Astrocyte (in vitro differentiated cells and primary cell): ENCODE measurements at regions not wholly inside any gene's neighbourhood (a gene's known extent, or its start where the extent isn't known, plus 50 kb on each side); places are given as distances from the start of the nearest gene placed in this dataset.

ENCODE experiments used
- DNase-seq: peaks from one replicate; pipeline ENCODE4 v3.0.0-alpha.2; 2010; ENCODE audit warnings: low read depth
- FAIRE-seq: peaks from 2 replicates; lab custom pipeline; 2011; peaks lifted over from hg19 to GRCh38; lab: Jason Lieb, UNC
- H2AFZ ChIP-seq: 2 replicates; pipeline ENCODE4 v1.6.0; 2012; ENCODE audit warnings: low read depth, low read length, inconsistent platforms
- H3K27ac ChIP-seq: 2 replicates; pipeline ENCODE4 v1.5.1; 2011; ENCODE audit warnings: low read depth, low read length, inconsistent platforms
- H3K27me3 ChIP-seq: 2 replicates; pipeline ENCODE4 v1.6.0; 2011; ENCODE audit warnings: low read length, inconsistent platforms; ENCODE audit not compliant: insufficient read depth
- H3K36me3 ChIP-seq: 2 replicates; pipeline ENCODE4 v1.5.1; 2011; ENCODE audit warnings: low read length, inconsistent platforms; ENCODE audit not compliant: insufficient read depth
- H3K4me1 ChIP-seq: 2 replicates; pipeline ENCODE4 v1.5.1; 2011; ENCODE audit warnings: low read length, inconsistent platforms; ENCODE audit not compliant: insufficient read depth
- H3K4me2 ChIP-seq: 2 replicates; pipeline ENCODE4 v1.6.0; 2012; ENCODE audit warnings: low read length, inconsistent platforms
- H3K4me3 ChIP-seq: 2 replicates; pipeline ENCODE4 v1.5.1; 2011; ENCODE audit warnings: low read depth, mild to moderate bottlenecking, low read length, inconsistent platforms; ENCODE audit not compliant: insufficient read depth
- H3K79me2 ChIP-seq: 2 replicates; pipeline ENCODE4 v1.6.0; 2012; ENCODE audit warnings: mild to moderate bottlenecking, low read length, inconsistent platforms; ENCODE audit not compliant: insufficient read depth
- H3K9ac ChIP-seq: 2 replicates; pipeline ENCODE4 v1.6.0; 2012; ENCODE audit warnings: mild to moderate bottlenecking, low read length, inconsistent platforms
- H3K9me3 ChIP-seq: 2 replicates; pipeline ENCODE4 v1.5.1; 2012; ENCODE audit warnings: low read depth, mild to moderate bottlenecking, low read length, inconsistent platforms; ENCODE audit not compliant: insufficient read depth
- H4K20me1 ChIP-seq: 2 replicates; pipeline ENCODE4 v1.6.0; 2012; ENCODE audit warnings: low read length, inconsistent platforms; ENCODE audit not compliant: insufficient read depth
- H3K27ac Mint-ChIP-seq: one replicate; pipeline ENCODE4 v1.8.0; 2021; ENCODE audit warnings: mild to moderate bottlenecking, mixed read lengths; ENCODE audit not compliant: unreplicated experiment
- H3K27me3 Mint-ChIP-seq: one replicate; pipeline ENCODE4 v1.8.0; 2021; ENCODE audit warnings: low read depth, mixed read lengths; ENCODE audit not compliant: unreplicated experiment
- H3K36me3 Mint-ChIP-seq: one replicate; pipeline ENCODE4 v1.8.0; 2021; ENCODE audit warnings: low read depth, mixed read lengths; ENCODE audit not compliant: unreplicated experiment
- H3K4me1 Mint-ChIP-seq: one replicate; pipeline ENCODE4 v1.8.0; 2021; ENCODE audit warnings: low read depth, mixed read lengths; ENCODE audit not compliant: unreplicated experiment
- H3K4me3 Mint-ChIP-seq: one replicate; pipeline ENCODE4 v1.8.0; 2021; ENCODE audit warnings: mild to moderate bottlenecking, moderate library complexity, mixed read lengths; ENCODE audit not compliant: unreplicated experiment
- H3K9me3 Mint-ChIP-seq: one replicate; pipeline ENCODE4 v1.8.0; 2021; ENCODE audit warnings: mild to moderate bottlenecking, mixed read lengths; ENCODE audit not compliant: unreplicated experiment
- EZH2 ChIP-seq: IDR thresholded peaks from 2 replicates; pipeline ENCODE4 v1.6.1; 2012; ENCODE audit warnings: mild to moderate bottlenecking, low read length, inconsistent platforms; ENCODE audit not compliant: insufficient read depth
- TF ChIP-seq, protein P1 (sequence below): IDR thresholded peaks from 2 replicates; pipeline ENCODE4 v1.5.1; 2011; ENCODE audit warnings: low read depth, mild to moderate bottlenecking, inconsistent platforms, low read length, moderate library complexity; ENCODE audit not compliant: insufficient read depth

- peak; percentile 25 for DNase-seq
- peak; percentile 47 for FAIRE-seq
- H3K4me1 Mint-ChIP-seq: peaks cover 23% of the 10 kb centered on the region
These were observed 228.7 kb upstream of the ANKRD50 start for GRCh38 chr4:124941267-124941666.

DNA sequence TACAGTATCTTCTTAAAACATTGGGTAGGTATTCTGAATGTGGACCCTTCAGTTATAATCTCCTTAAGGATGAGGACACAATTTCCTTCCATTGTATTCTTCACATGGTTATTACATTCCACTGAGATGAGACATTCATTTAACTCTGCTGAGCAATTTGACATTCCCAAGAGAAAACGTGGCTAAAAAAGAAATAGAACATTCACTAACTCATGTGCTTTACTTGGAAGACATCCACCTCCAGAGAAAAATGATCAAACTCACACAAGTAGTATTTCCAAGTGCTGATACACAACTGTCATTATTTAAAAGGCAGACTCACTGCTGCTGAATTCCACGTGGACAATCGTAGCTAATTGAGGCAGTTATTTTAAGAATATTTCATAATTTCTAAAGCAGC lies 227.9 kb upstream of the ANKRD50 start:
- DNase-seq: peak; percentile 99
- H3K9me3 ChIP-seq: no peaks in the 10 kb centered on the region
- Mint-ChIP-seq H3K27ac (peak overlapping the region; percentile 97), H3K36me3 (no peaks in the 10 kb centered on the region), H3K9me3 (no peaks in the 10 kb centered on the region), H3K27me3 (no peaks in the 10 kb centered on the region), H3K4me1 (peaks cover 23% of the 10 kb centered on the region), H3K4me3 (no peak overlapping the region)
- peaks cover 22% of the 10 kb centered on the region for H3K4me1 ChIP-seq
- no peaks in the 10 kb centered on the region for H3K79me2 ChIP-seq
- TF ChIP-seq, protein P1, sequence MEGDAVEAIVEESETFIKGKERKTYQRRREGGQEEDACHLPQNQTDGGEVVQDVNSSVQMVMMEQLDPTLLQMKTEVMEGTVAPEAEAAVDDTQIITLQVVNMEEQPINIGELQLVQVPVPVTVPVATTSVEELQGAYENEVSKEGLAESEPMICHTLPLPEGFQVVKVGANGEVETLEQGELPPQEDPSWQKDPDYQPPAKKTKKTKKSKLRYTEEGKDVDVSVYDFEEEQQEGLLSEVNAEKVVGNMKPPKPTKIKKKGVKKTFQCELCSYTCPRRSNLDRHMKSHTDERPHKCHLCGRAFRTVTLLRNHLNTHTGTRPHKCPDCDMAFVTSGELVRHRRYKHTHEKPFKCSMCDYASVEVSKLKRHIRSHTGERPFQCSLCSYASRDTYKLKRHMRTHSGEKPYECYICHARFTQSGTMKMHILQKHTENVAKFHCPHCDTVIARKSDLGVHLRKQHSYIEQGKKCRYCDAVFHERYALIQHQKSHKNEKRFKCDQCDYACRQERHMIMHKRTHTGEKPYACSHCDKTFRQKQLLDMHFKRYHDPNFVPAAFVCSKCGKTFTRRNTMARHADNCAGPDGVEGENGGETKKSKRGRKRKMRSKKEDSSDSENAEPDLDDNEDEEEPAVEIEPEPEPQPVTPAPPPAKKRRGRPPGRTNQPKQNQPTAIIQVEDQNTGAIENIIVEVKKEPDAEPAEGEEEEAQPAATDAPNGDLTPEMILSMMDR: no peak
- no peak for TF ChIP-seq EZH2
- H3K27me3 ChIP-seq: no peaks in the 10 kb centered on the region
- H3K4me3 ChIP-seq: no peak overlapping the region
- H2AFZ ChIP-seq: no peak overlapping the region
- no peaks in the 10 kb centered on the region for H3K36me3 ChIP-seq
- no peak overlapping the region for H3K9ac ChIP-seq
- H3K4me2 ChIP-seq: peak overlapping the region; percentile 3
- H4K20me1 ChIP-seq: no peaks in the 10 kb centered on the region
- peak overlapping the region; percentile 78 for H3K27ac ChIP-seq
- FAIRE-seq: peak; percentile 100

More at GRCh38 chr4:124941267-124941666, 228.7 kb upstream of the ANKRD50 start:
- no peak for TF ChIP-seq EZH2
- TF ChIP-seq, protein P1: no peak
- Histone ChIP-seq H3K4me3 (no peak overlapping the region), H3K4me2 (peak overlapping the region; percentile 46), H3K9me3 (no peaks in the 10 kb centered on the region), H3K4me1 (peaks cover 22% of the 10 kb centered on the region), H2AFZ (no peak overlapping the region), H3K27ac (peak overlapping the region; percentile 75), H4K20me1 (no peaks in the 10 kb centered on the region), H3K36me3 (no peaks in the 10 kb centered on the region), H3K27me3 (no peaks in the 10 kb centered on the region), H3K79me2 (no peaks in the 10 kb centered on the region), H3K9ac (peak overlapping the region; percentile 33)
- H3K9me3 Mint-ChIP-seq: no peaks in the 10 kb centered on the region
- H3K36me3 Mint-ChIP-seq: no peaks in the 10 kb centered on the region
- H3K27ac Mint-ChIP-seq: peak overlapping the region; percentile 64
- no peaks in the 10 kb centered on the region for H3K27me3 Mint-ChIP-seq
- no peak overlapping the region for H3K4me3 Mint-ChIP-seq

DNA sequence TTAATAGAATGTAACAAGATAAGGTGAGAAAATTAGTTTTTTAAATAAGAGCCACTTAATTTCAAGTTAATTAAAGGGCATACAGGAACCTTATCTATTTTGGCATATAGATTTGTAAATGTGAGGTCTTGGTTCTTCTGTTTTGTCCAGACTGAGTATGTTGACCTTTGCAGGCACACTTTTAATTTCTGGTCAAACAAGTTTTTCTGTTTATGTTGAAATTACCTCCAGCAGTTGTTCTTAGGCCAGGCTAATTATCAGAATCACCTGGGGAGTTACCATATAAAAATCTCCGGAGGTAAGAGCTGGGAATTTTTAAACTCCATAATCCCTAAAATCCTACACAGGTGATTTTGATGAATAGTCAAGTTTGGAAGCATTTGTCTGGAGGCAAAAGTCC lies 227.4 kb upstream of the ANKRD50 start:
- FAIRE-seq (no peak), DNase-seq (no peak)
- H3K27me3 ChIP-seq: no peaks in the 10 kb centered on the region
- H2AFZ ChIP-seq: no peak overlapping the region
- H3K27me3 Mint-ChIP-seq: no peaks in the 10 kb centered on the region
- TF ChIP-seq, protein P1: no peak
- no peaks in the 10 kb centered on the region for H3K9me3 Mint-ChIP-seq
- H3K4me3 ChIP-seq: no peak overlapping the region
- H4K20me1 ChIP-seq: no peaks in the 10 kb centered on the region
- H3K79me2 ChIP-seq: no peaks in the 10 kb centered on the region
- no peaks in the 10 kb centered on the region for H3K36me3 ChIP-seq
- peaks cover 23% of the 10 kb centered on the region for H3K4me1 Mint-ChIP-seq
- peaks cover 22% of the 10 kb centered on the region for H3K4me1 ChIP-seq
- no peak overlapping the region for H3K9ac ChIP-seq
- H3K27ac Mint-ChIP-seq: no peak overlapping the region
- H3K9me3 ChIP-seq: no peaks in the 10 kb centered on the region
- H3K4me3 Mint-ChIP-seq: no peak overlapping the region
- H3K4me2 ChIP-seq: peak overlapping the region; percentile 3
- no peaks in the 10 kb centered on the region for H3K36me3 Mint-ChIP-seq
- peak overlapping the region; percentile 78 for H3K27ac ChIP-seq
